K562 (cell line): ENCODE measurements at regions not wholly inside any gene's neighbourhood (a gene's known extent, or its start where the extent isn't known, plus 50 kb on each side); places are given as distances from the start of the nearest gene placed in this dataset.

Experiments used
- ATAC-seq: fragments of 200-7000 bp; cut with Tn5 transposase; 3 replicates; pipeline ENCODE4 v1.9.1; 2020; ENCODE audit warnings: moderate library complexity
- BruUV-seq: library from RNA; stranded (reverse); fragments of 400-500 nt; replicated peaks from 2 replicates; lab custom pipeline; 2021; lab: Mats Ljungman, UMichigan
- CTCF ChIA-PET: fragments of 300-600 bp; formaldehyde crosslinking; extraction: SDS; loops from one replicate; lab custom pipeline; 2021; ENCODE audit warnings: low intra/inter-chr PET ratio; lab: Yijun Ruan, JAX
- POLR2A ChIA-PET: fragments of 300-600, 350-650 bp; sonication (Branson Sonifier 250); formaldehyde crosslinking; extraction: SDS; loops from one replicate; lab custom pipeline; 2021; ENCODE audit warnings: antibody characterized with exemption, inconsistent platforms; lab: Yijun Ruan, JAX
- DNase-seq, 4 experiments: peaks; one replicate each; pipeline versions ENCODE4 v3.0.0 to v3.0.0-alpha.2; 2011 to 2018; ENCODE audit warnings: low spot score in 3 of 4, mixed read lengths in 3 of 4; ENCODE audit errors: extremely low read depth in 1 of 4
- FAIRE-seq: peaks from 2 replicates; lab custom pipeline; 2011; peaks lifted over from hg19 to GRCh38; lab: Jason Lieb, UNC
- H2AFZ ChIP-seq: 2 replicates; pipeline ENCODE4 v1.6.0; 2011; ENCODE audit warnings: low read depth, low read length, control low read depth, inconsistent platforms
- H3K27ac ChIP-seq: fragments of 200-600 bp; 3 replicates; pipeline ENCODE4 v1.8.0; 2011; ENCODE audit warnings: low read depth, mild to moderate bottlenecking, control low read depth, inconsistent platforms, low read length, moderate library complexity, mixed read lengths; ENCODE audit errors: extremely low read depth
- H3K27me3 ChIP-seq, 2 experiments: fragments of 300-600 bp in 1 of 2; 2 replicates in 1 of 2; 3 replicates in 1 of 2; pipeline versions ENCODE4 v1.6.0 to v1.8.0; 2011; ENCODE audit warnings: inconsistent platforms in 2 of 2, low read length in 2 of 2, mild to moderate bottlenecking in 1 of 2, mixed read lengths in 1 of 2, moderate library complexity in 1 of 2; ENCODE audit not compliant: control insufficient read depth in 2 of 2, insufficient read depth in 2 of 2
- H3K36me3 ChIP-seq: fragments of 300-600 bp; 3 replicates; pipeline ENCODE4 v1.8.0; 2011; ENCODE audit warnings: mild to moderate bottlenecking, low read length, inconsistent platforms; ENCODE audit not compliant: control insufficient read depth, insufficient read depth
- H3K4me1 ChIP-seq, 2 experiments: fragments of 200-600 bp in 1 of 2; replicated peaks in 1 of 2; 2 replicates in 1 of 2; 3 replicates in 1 of 2; pipeline versions ENCODE4 v1.5.1 to v1.8.0; 2011; ENCODE audit warnings: inconsistent platforms in 2 of 2, low read length in 2 of 2, mild to moderate bottlenecking in 1 of 2, mixed read lengths in 1 of 2, moderate library complexity in 1 of 2; ENCODE audit not compliant: control insufficient read depth in 2 of 2, insufficient read depth in 2 of 2
- H3K4me2 ChIP-seq: 2 replicates; pipeline ENCODE4 v1.6.1; 2011; ENCODE audit warnings: low read length, control low read depth, inconsistent platforms, mixed read lengths; ENCODE audit not compliant: insufficient read depth
- H3K4me3 ChIP-seq: fragments of 200-600 bp; sonication (generic), shearing (Covaris generic); 2 replicates; pipeline ENCODE4 v1.5.1; 2016; ENCODE audit warnings: control low read depth, inconsistent platforms
- H3K79me2 ChIP-seq: fragments of 200-600 bp; 3 replicates; pipeline ENCODE4 v1.8.0; 2011; ENCODE audit warnings: low read length, inconsistent platforms; ENCODE audit not compliant: control insufficient read depth, insufficient read depth
- H3K9ac ChIP-seq, 2 experiments: 2 replicates each; pipeline versions ENCODE4 v1.6.0 to v1.6.1; 2011; ENCODE audit warnings: low read depth in 2 of 2, low read length in 2 of 2, control low read depth in 1 of 2, inconsistent platforms in 1 of 2, mild to moderate bottlenecking in 1 of 2, mixed read lengths in 1 of 2; ENCODE audit not compliant: insufficient read depth in 1 of 2
- H3K9me1 ChIP-seq: one replicate; pipeline ENCODE4 v1.6.0; 2011; ENCODE audit warnings: inconsistent platforms, mild to moderate bottlenecking, low read length, moderate library complexity; ENCODE audit not compliant: control insufficient read depth, insufficient read depth
- H3K9me3 ChIP-seq: replicated peaks from 2 replicates; pipeline ENCODE4 v1.5.1; 2011; ENCODE audit warnings: low read depth, low read length, inconsistent platforms; ENCODE audit not compliant: control insufficient read depth, insufficient read depth
- H4K20me1 ChIP-seq: replicated peaks from 2 replicates; pipeline ENCODE4 v1.6.1; 2011; ENCODE audit warnings: low read length, inconsistent platforms, mixed read lengths; ENCODE audit not compliant: control insufficient read depth, insufficient read depth
- ARID1B ChIP-seq: fragments of 450-650 bp; IDR thresholded peaks from 2 replicates; pipeline ENCODE4 v1.6.1; 2016; ENCODE audit warnings: antibody characterized with exemption, mild to moderate bottlenecking, inconsistent platforms
- ARID2 ChIP-seq: fragments of 450-650 bp; IDR thresholded peaks from 2 replicates; pipeline ENCODE4 v1.6.1; 2017; ENCODE audit warnings: antibody characterized with exemption, mild to moderate bottlenecking
- CEBPB ChIP-seq: fragments of 450-650 bp; IDR thresholded peaks from 2 replicates; pipeline ENCODE4 v1.6.1; 2016; ENCODE audit warnings: missing genetic modification characterization, missing compliant biosample characterization
- FUS ChIP-seq: fragments of 200-400 bp; formaldehyde crosslinking; optimal IDR thresholded peaks from 2 replicates; pipeline ENCODE3; 2017; ENCODE audit warnings: low read depth, low read length
- GABPA ChIP-seq: fragments of 200-800 bp; sonication (Bioruptor generic); conservative IDR thresholded peaks from 2 replicates; pipeline ENCODE4 v1.6.1; 2016; ENCODE audit warnings: low read depth, missing genetic modification characterization, missing compliant biosample characterization
- GATAD2B ChIP-seq: fragments of 450-650 bp; IDR thresholded peaks from 2 replicates; pipeline ENCODE4 v1.6.1; 2017; ENCODE audit warnings: mild to moderate bottlenecking, borderline replicate concordance
- HMBOX1 ChIP-seq: sonication (generic); IDR thresholded peaks from 2 replicates; pipeline ENCODE4 v1.6.1; 2016
- L3MBTL2 ChIP-seq: fragments of 450-650 bp; IDR thresholded peaks from 2 replicates; pipeline ENCODE4 v1.6.1; 2016; ENCODE audit warnings: mild to moderate bottlenecking, moderate library complexity
- MNT ChIP-seq, 2 experiments: fragments of 450-650 bp; conservative IDR thresholded peaks; 2 replicates each; pipeline ENCODE4 v1.6.1; 2017; ENCODE audit warnings: mild to moderate bottlenecking in 2 of 2, moderate library complexity in 2 of 2
- NFATC3 ChIP-seq: fragments of 450-650 bp; IDR thresholded peaks from 2 replicates; pipeline ENCODE4 v1.6.1; 2017; ENCODE audit warnings: mild to moderate bottlenecking
- SNAPC5 ChIP-seq: fragments of 250-450 bp; sonication (Bioruptor Pico); IDR thresholded peaks from 2 replicates; pipeline ENCODE4 v1.8.0; 2021; ENCODE audit warnings: moderate library complexity, mild to moderate bottlenecking, inconsistent platforms
- SNRNP70 ChIP-seq: fragments of 200-400 bp; formaldehyde crosslinking; optimal IDR thresholded peaks from 2 replicates; pipeline ENCODE3; 2017; ENCODE audit warnings: low read depth, low read length
- TARDBP ChIP-seq: fragments of 450-650 bp; IDR thresholded peaks from 2 replicates; pipeline ENCODE4 v1.6.1; 2016
- THRAP3 ChIP-seq: fragments of 450-650 bp; IDR thresholded peaks from 2 replicates; pipeline ENCODE4 v1.6.1; 2016; ENCODE audit warnings: mild to moderate bottlenecking, inconsistent platforms, borderline replicate concordance
- XRCC3 ChIP-seq: fragments of 450-650 bp; IDR thresholded peaks from 2 replicates; pipeline ENCODE4 v1.6.1; 2017; ENCODE audit warnings: mild to moderate bottlenecking, moderate library complexity
- ZBTB8A ChIP-seq: fragments of 450-650 bp; IDR thresholded peaks from 2 replicates; pipeline ENCODE4 v1.6.1; 2018; ENCODE audit warnings: mild to moderate bottlenecking, moderate library complexity; ENCODE audit not compliant: partially characterized antibody
- ZNF785 ChIP-seq: fragments of 250-450 bp; sonication (Bioruptor Pico); IDR thresholded peaks from 2 replicates; pipeline ENCODE4 v1.4.0; 2020; ENCODE audit warnings: mild to moderate bottlenecking
- WGBS: fragments of 100-300 bp; shearing (Covaris generic); methylation state at CpG from one replicate; pipeline ENCODE4 v1.1.6; 2016; ENCODE audit warnings: low coverage, mixed read lengths; ENCODE audit not compliant: insufficient coverage; ENCODE audit errors: missing lambda C conversion rate; 5-methylcytosine and 5-hydroxymethylcytosine counted together
- in situ Hi-C: fragments of 300-500 bp; cut with MboI; formaldehyde crosslinking; loops from 4 replicates; pipeline ENCODE4 v1.15.0; 2018; ENCODE audit warnings: inconsistent platforms, mixed read lengths
- intact Hi-C: fragments of 100-400 bp; cut with micrococcal nuclease; formaldehyde crosslinking; loops from 2 replicates; pipeline ENCODE4 v1.14.2; 2022

- H3K9me3 ChIP-seq = no peaks in the 10 kb centered on the region
- CTCF ChIA-PET = no interaction called here
- POLR2A ChIA-PET = no interaction called here
- H3K36me3 ChIP-seq = no peaks in the 10 kb centered on the region
- FAIRE-seq = no peak
- no peak overlapping the region for H3K4me3 ChIP-seq
- no peak for ATAC-seq
- no peak for TF ChIP-seq SNAPC5 (CRISPR knock-in tag)
- no peak for TF ChIP-seq ZBTB8A
- TF ChIP-seq, all 486 proteins: peak for 0
- BruUV-seq = no TSS peak
- Histone ChIP-seq H3K9ac (no peak overlapping the region), H2AFZ (no peak overlapping the region), H3K4me2 (no peak overlapping the region), H3K9me1 (no peaks in the 10 kb centered on the region), H4K20me1 (no peaks in the 10 kb centered on the region), H3K4me1 (no peaks in the 10 kb centered on the region), H3K27ac (no peak overlapping the region), H3K79me2 (no peaks in the 10 kb centered on the region), H3K27me3 (peaks cover 10 to 29% of the 10 kb centered on the region in 2 experiments; a peak in 4 of 5 replicates)
- DNase-seq = no peak
- intact Hi-C loops (no loop called here), in situ Hi-C loops (loop anchor here (25.0 kb wide), 1 partner anchor 259 kb away; no protein-coding TSS in a partner anchor)
- WGBS = 5% methylated on average over 2 of the region's 2 CpGs
These were observed 97.4 kb upstream of the ELOVL5 start for GRCh38 chr6:53446151-53446550.

GRCh38 chr6:53441761-53442160 is 93.0 kb upstream of the ELOVL5 start:
- H3K4me3 ChIP-seq = no peak overlapping the region
- ChIA-PET POLR2A (interaction anchor here (1.5 kb wide), 1 partner anchor 15 kb away, joined by 4 read pairs; no protein-coding TSS in a partner anchor), CTCF (interaction anchor here (9.0 kb wide), 1 partner anchor 270 kb away, joined by 106 read pairs; no protein-coding TSS in a partner anchor)
- peaks cover 14 to 17% of the 10 kb centered on the region in 2 experiments; a peak in 4 of 5 replicates for H3K27me3 ChIP-seq
- no peaks in the 10 kb centered on the region for H3K9me1 ChIP-seq
- H3K9me3 ChIP-seq = no peaks in the 10 kb centered on the region
- no peak for DNase-seq
- H2AFZ ChIP-seq = no peak overlapping the region
- intact Hi-C loops (no loop called here), in situ Hi-C loops (loop anchor here (25.0 kb wide), 1 partner anchor 254 kb away; no protein-coding TSS in a partner anchor)
- no peak overlapping the region for H3K9ac ChIP-seq
- no peak overlapping the region for H3K4me2 ChIP-seq
- no peaks in the 10 kb centered on the region for H4K20me1 ChIP-seq
- no TSS peak for BruUV-seq
- no peaks in the 10 kb centered on the region for H3K36me3 ChIP-seq
- H3K4me1 ChIP-seq = peaks cover 0 to 4% of the 10 kb centered on the region in 2 experiments; a peak in 1 of 5 replicates
- H3K27ac ChIP-seq = no peak overlapping the region
- 3% methylated on average over 3 of the region's 3 CpGs for WGBS
- ATAC-seq = no peak
- no peak for FAIRE-seq
- H3K79me2 ChIP-seq = no peaks in the 10 kb centered on the region
- TF ChIP-seq NFATC3 (no peak), XRCC3 (no peak), GABPA (no peak), MNT (conservative IDR thresholded peaks at IDR 0.05) (no peak), THRAP3 (no peak), ARID1B (no peak), FUS (no peak), TARDBP (no peak), CEBPB (no peak), SNRNP70 (no peak), HMBOX1 (no peak), ZNF785 (no peak), GATAD2B (no peak), L3MBTL2 (no peak), ARID2 (no peak)
